NCI-H2107 treated with DMSO at 0.1 percent for 48 hours (cell line): ENCODE measurements at regions not wholly inside any gene's neighbourhood (a gene's known extent, or its start where the extent isn't known, plus 50 kb on each side); places are given as distances from the start of the nearest gene placed in this dataset.
"Not testable (repeated sequence)": the region's sequence is repeated elsewhere in the genome, so short reads cannot be mapped to it uniquely, and the experiment has no call there.

Experiments
- DNase-seq: peaks from one replicate; lab custom pipeline; 2025; ENCODE audit not compliant: unreplicated experiment; lab: John Stamatoyannopoulos, UW

- DNase-seq = no peak
These were observed 211.6 kb upstream of the SFSWAP start for GRCh38 chr12:131499160-131499863.

- no peak for DNase-seq
These were observed 211.1 kb upstream of the SFSWAP start for GRCh38 chr12:131499864-131500190.

GRCh38 chr12:131500564-131500963 is 210.3 kb upstream of the SFSWAP start:
- DNase-seq = no peak

GRCh38 chr12:131505561-131505960 is 205.3 kb upstream of the SFSWAP start:
- DNase-seq = no peak

- no peak for DNase-seq
These were observed 204.5 kb upstream of the SFSWAP start for GRCh38 chr12:131506426-131506825.

- DNase-seq = no peak
These were observed 203.8 kb upstream of the SFSWAP start for GRCh38 chr12:131507094-131507493.

GRCh38 chr12:131507881-131508280 is 203.0 kb upstream of the SFSWAP start:
- DNase-seq = no peak

- DNase-seq = no peak
These were observed 201.2 kb upstream of the SFSWAP start for GRCh38 chr12:131509701-131510100.

GRCh38 chr12:131510431-131510830 is 200.5 kb upstream of the SFSWAP start:
- no peak for DNase-seq

GRCh38 chr12:131511391-131511802 is 199.5 kb upstream of the SFSWAP start:
- DNase-seq = no peak

GRCh38 chr12:131511803-131512561 is 198.9 kb upstream of the SFSWAP start:
- no peak for DNase-seq

GRCh38 chr12:131513606-131514005 is 197.3 kb upstream of the SFSWAP start:
- no peak for DNase-seq

GRCh38 chr12:131520553-131520952 is 190.3 kb upstream of the SFSWAP start:
- DNase-seq = not testable (repeated sequence)

- no peak for DNase-seq
These were observed 189.6 kb upstream of the SFSWAP start for GRCh38 chr12:131521326-131521725.

- no peak for DNase-seq
These were observed 184.9 kb upstream of the SFSWAP start for GRCh38 chr12:131525795-131526508.

GRCh38 chr12:131527092-131527491 is 183.8 kb upstream of the SFSWAP start:
- DNase-seq = no peak

- DNase-seq = no peak
These were observed 183.2 kb upstream of the SFSWAP start for GRCh38 chr12:131527736-131528135.

GRCh38 chr12:131528144-131528543 is 182.7 kb upstream of the SFSWAP start:
- DNase-seq = no peak

GRCh38 chr12:131528667-131529066 is 182.2 kb upstream of the SFSWAP start:
- DNase-seq = no peak

GRCh38 chr12:131529196-131530040 is 181.5 kb upstream of the SFSWAP start:
- no peak for DNase-seq

GRCh38 chr12:131530041-131530332 is 180.9 kb upstream of the SFSWAP start:
- DNase-seq = no peak
